IMR-90 (cell line): ENCODE measurements at regions not wholly inside any gene's neighbourhood (a gene's known extent, or its start where the extent isn't known, plus 50 kb on each side); places are given as distances from the start of the nearest gene placed in this dataset.
"Not testable (repeated sequence)": the region's sequence is repeated elsewhere in the genome, so short reads cannot be mapped to it uniquely, and the experiment has no call there.

ENCODE experiments used
- ATAC-seq: fragments of 200-7000 bp; cut with Tn5 transposase; 2 replicates; pipeline ENCODE4 v1.9.1; 2020; ENCODE audit warnings: low read depth, mild to moderate bottlenecking, moderate library complexity
- BruUV-seq: library from RNA; stranded (reverse); fragments of 400-500 nt; replicated peaks from 2 replicates; lab custom pipeline; 2021; lab: Mats Ljungman, UMichigan
- CTCF ChIA-PET: fragments of 300-600 bp; formaldehyde crosslinking; extraction: SDS; loops from one replicate; lab custom pipeline; 2021; ENCODE audit warnings: antibody characterized with exemption; lab: Yijun Ruan, JAX
- POLR2A ChIA-PET: fragments of 300-600 bp; sonication (Branson Sonifier 250); formaldehyde crosslinking; loops from one replicate; lab custom pipeline; 2022; ENCODE audit warnings: antibody characterized with exemption; ENCODE audit not compliant: unreplicated experiment; lab: Charles Lee
- DNase-seq: peaks from one replicate; pipeline ENCODE4 v3.0.0; 2013
- H2AFZ ChIP-seq: replicated peaks from 2 replicates; pipeline ENCODE3; 2013; ENCODE audit warnings: low read length, mild to moderate bottlenecking; ENCODE audit not compliant: poor library complexity
- H2AK5ac ChIP-seq: 2 replicates; pipeline ENCODE4 v1.6.1; 2013; ENCODE audit warnings: low read depth, low read length, inconsistent platforms
- H2AK9ac ChIP-seq: replicated peaks from 2 replicates; pipeline ENCODE3; 2013; ENCODE audit warnings: mild to moderate bottlenecking, low read depth, low read length, moderate library complexity; ENCODE audit not compliant: poor library complexity
- H2BK120ac ChIP-seq: 2 replicates; pipeline ENCODE4 v1.6.1; 2013; ENCODE audit warnings: low read depth, low read length, inconsistent platforms
- H2BK15ac ChIP-seq: 3 replicates; pipeline ENCODE4 v1.6.1; 2013; ENCODE audit warnings: low read depth, low read length, inconsistent platforms
- H2BK20ac ChIP-seq: 2 replicates; pipeline ENCODE4 v1.6.1; 2013; ENCODE audit warnings: low read depth, mild to moderate bottlenecking, inconsistent platforms, low read length, moderate library complexity
- H2BK5ac ChIP-seq: 2 replicates; pipeline ENCODE4 v1.6.1; 2013; ENCODE audit warnings: mild to moderate bottlenecking, low read depth, low read length, inconsistent platforms; ENCODE audit not compliant: poor library complexity, severe bottlenecking
- H3K14ac ChIP-seq: replicated peaks from 2 replicates; pipeline ENCODE4 v1.6.1; 2013; ENCODE audit warnings: low read depth, low read length, inconsistent platforms
- H3K18ac ChIP-seq: 2 replicates; pipeline ENCODE4 v1.6.1; 2013; ENCODE audit warnings: low read depth, low read length, control low read depth
- H3K23ac ChIP-seq: 2 replicates; pipeline ENCODE4 v1.6.1; 2013; ENCODE audit warnings: low read depth, low read length, inconsistent platforms
- H3K27ac ChIP-seq: 2 replicates; pipeline ENCODE4 v1.5.1; 2013; ENCODE audit warnings: mild to moderate bottlenecking, control low read depth, low read length; ENCODE audit not compliant: insufficient read depth
- H3K27me3 ChIP-seq: 2 replicates; pipeline ENCODE4 v1.6.1; 2013; ENCODE audit warnings: low read length; ENCODE audit not compliant: control insufficient read depth, insufficient read depth
- H3K36me3 ChIP-seq: 2 replicates; pipeline ENCODE4 v1.6.1; 2013; ENCODE audit warnings: low read length, mixed read lengths; ENCODE audit not compliant: control insufficient read depth, insufficient read depth
- H3K4ac ChIP-seq: 2 replicates; pipeline ENCODE4 v1.6.1; 2013; ENCODE audit warnings: low read depth, low read length, inconsistent platforms
- H3K4me1 ChIP-seq: 2 replicates; pipeline ENCODE4 v1.6.1; 2013; ENCODE audit warnings: low read length, mixed read lengths; ENCODE audit not compliant: control insufficient read depth, insufficient read depth
- H3K4me2 ChIP-seq: 2 replicates; pipeline ENCODE4 v1.6.1; 2013; ENCODE audit warnings: low read depth, mild to moderate bottlenecking, control low read depth, low read length, moderate library complexity
- H3K4me3 ChIP-seq: 2 replicates; pipeline ENCODE4 v1.5.1; 2013; ENCODE audit warnings: low read depth, mild to moderate bottlenecking, control low read depth, low read length, moderate library complexity; ENCODE audit not compliant: insufficient read depth
- H3K56ac ChIP-seq: 2 replicates; pipeline ENCODE4 v1.6.1; 2013; ENCODE audit warnings: low read length, inconsistent platforms; ENCODE audit not compliant: insufficient read depth; ENCODE audit errors: extremely low read depth
- H3K79me1 ChIP-seq, 2 experiments: 2 replicates each; pipeline ENCODE4 v1.6.1; 2013; ENCODE audit warnings: low read length in 2 of 2, inconsistent platforms in 1 of 2, low read depth in 1 of 2
- H3K9ac ChIP-seq: 2 replicates; pipeline ENCODE4 v1.6.1; 2013; ENCODE audit warnings: low read depth, low read length, control low read depth
- H3K9me1 ChIP-seq: 2 replicates; pipeline ENCODE4 v1.6.1; 2013; ENCODE audit warnings: low read length, inconsistent platforms; ENCODE audit not compliant: insufficient read depth
- H3K9me3 ChIP-seq: 2 replicates; pipeline ENCODE4 v1.6.1; 2013; ENCODE audit warnings: low read length; ENCODE audit not compliant: control insufficient read depth, insufficient read depth
- H4K20me1 ChIP-seq: 2 replicates; pipeline ENCODE4 v1.6.1; 2013; ENCODE audit warnings: low read length, inconsistent platforms; ENCODE audit not compliant: insufficient read depth
- H4K5ac ChIP-seq: 2 replicates; pipeline ENCODE4 v1.6.1; 2013; ENCODE audit warnings: mild to moderate bottlenecking, low read depth, low read length, control low read depth
- H4K8ac ChIP-seq, 2 experiments: 2 replicates each; pipeline ENCODE4 v1.6.1; 2013; ENCODE audit warnings: low read depth in 2 of 2, low read length in 2 of 2, control low read depth in 1 of 2, inconsistent platforms in 1 of 2
- H4K91ac ChIP-seq: 2 replicates; pipeline ENCODE4 v1.6.1; 2013; ENCODE audit warnings: low read depth, low read length, inconsistent platforms; ENCODE audit not compliant: insufficient read depth
- WGBS, 2 experiments: methylation state at CpG; one replicate each; pipeline versions ENCODE4 v1.1.5 to v1.1.7; 2013; ENCODE audit warnings: missing lambda C conversion rate in 2 of 2; ENCODE audit not compliant: insufficient read length in 1 of 2; ENCODE audit errors: extremely low coverage in 2 of 2; 5-methylcytosine and 5-hydroxymethylcytosine counted together
- dilution Hi-C: fragments of 300-500 bp; cut with HindIII; formaldehyde crosslinking; loops from one replicate; pipeline ENCODE4 v1.14.3; 2018; ENCODE audit warnings: low sequenced_read_pairs; ENCODE audit not compliant: unreplicated experiment
- in situ Hi-C: fragments of 300-500 bp; cut with MboI; formaldehyde crosslinking; loops from 3 replicates; pipeline ENCODE4 v1.14.3; 2019; ENCODE audit warnings: low sequenced_read_pairs, inconsistent platforms, mixed read lengths
- intact Hi-C: fragments of 100-400 bp; cut with micrococcal nuclease; formaldehyde crosslinking; loops from 2 replicates; pipeline ENCODE4 v1.10.0; 2022

GRCh38 chr21:6461358-6461757 is 4060.0 kb upstream of the TPTE start:
- H3K79me1 ChIP-seq, in situ Hi-C loops, DNase-seq, CTCF ChIA-PET, H3K9me1 ChIP-seq, H3K4ac ChIP-seq, POLR2A ChIA-PET, H2AK5ac ChIP-seq, dilution Hi-C loops, H4K20me1 ChIP-seq, ATAC-seq, H2BK15ac ChIP-seq, H3K27me3 ChIP-seq, H3K18ac ChIP-seq, H2BK5ac ChIP-seq, H3K4me2 ChIP-seq, H3K14ac ChIP-seq, H2BK20ac ChIP-seq, H3K56ac ChIP-seq, H3K23ac ChIP-seq, H4K8ac ChIP-seq, H4K5ac ChIP-seq, H3K9me3 ChIP-seq, H2BK120ac ChIP-seq, H3K36me3 ChIP-seq, BruUV-seq, H3K9ac ChIP-seq, intact Hi-C loops, H4K91ac ChIP-seq, H2AFZ ChIP-seq, H2AK9ac ChIP-seq, H3K4me3 ChIP-seq, H3K4me1 ChIP-seq, H3K27ac ChIP-seq: not testable (repeated sequence)
- WGBS, 2 experiments, result no CpG with 5 or more reads among the region's 10 CpGs

DNA sequence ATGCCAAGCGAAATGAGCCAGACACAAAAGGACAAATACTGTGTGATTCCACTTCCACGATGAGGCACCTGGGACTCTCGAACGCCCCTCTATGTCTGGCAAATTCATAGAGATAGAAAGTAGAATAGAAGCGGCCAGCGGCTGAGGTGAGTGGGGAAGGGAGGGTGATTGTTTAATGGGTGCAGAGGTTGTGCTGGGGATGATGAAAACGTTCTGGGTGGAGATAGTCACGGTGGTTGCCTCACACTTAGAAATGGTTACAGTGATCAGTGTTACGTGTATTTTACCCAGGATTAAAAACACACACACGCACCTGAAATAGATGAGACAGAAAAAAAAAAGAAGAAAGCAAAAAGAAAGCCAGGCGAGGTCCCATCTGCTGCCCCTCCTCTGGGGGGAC is 4057.0 kb upstream of the TPTE start:
- intact Hi-C loops, H3K79me1 ChIP-seq, H4K20me1 ChIP-seq, H2BK120ac ChIP-seq, H3K9me3 ChIP-seq, H2AFZ ChIP-seq, BruUV-seq, H3K23ac ChIP-seq, H3K4ac ChIP-seq, H4K91ac ChIP-seq, in situ Hi-C loops, H3K56ac ChIP-seq, H2AK9ac ChIP-seq, H3K9me1 ChIP-seq, H2AK5ac ChIP-seq, H3K14ac ChIP-seq, H3K4me3 ChIP-seq, H2BK5ac ChIP-seq, H3K9ac ChIP-seq, H3K36me3 ChIP-seq, H3K18ac ChIP-seq, H3K4me2 ChIP-seq, H3K27me3 ChIP-seq, dilution Hi-C loops, DNase-seq, H2BK20ac ChIP-seq, CTCF ChIA-PET, H2BK15ac ChIP-seq, POLR2A ChIA-PET, H4K8ac ChIP-seq, ATAC-seq, H3K27ac ChIP-seq, H3K4me1 ChIP-seq, H4K5ac ChIP-seq: not testable (repeated sequence)
- no CpG with 5 or more reads among the region's 11 CpGs for WGBS, 2 experiments
